Right renal pelvis (tissue), 4 donors: ENCODE measurements at regions not wholly inside any gene's neighbourhood (a gene's known extent, or its start where the extent isn't known, plus 50 kb on each side); places are given as distances from the start of the nearest gene placed in this dataset.

Experiments
- DNase-seq, 4 donors: peaks; one replicate each; pipeline ENCODE4 v3.0.0-alpha.2; 2013; ENCODE audit warnings: low read depth in 4 of 4, low spot score in 3 of 4, missing footprints in 1 of 4

- no peak for DNase-seq
These were observed 425.1 kb downstream of the UTRN start for GRCh38 chr6:144710207-144710606.

GRCh38 chr6:144711661-144712060, 426.5 kb downstream of the UTRN start:
- no peak for DNase-seq

GRCh38 chr6:144712541-144712940, 427.4 kb downstream of the UTRN start:
- DNase-seq = no peak

- DNase-seq = no peak
These were observed 429.0 kb downstream of the UTRN start for GRCh38 chr6:144714021-144714712.

- no peak for DNase-seq
These were observed 430.2 kb downstream of the UTRN start for GRCh38 chr6:144715344-144715743.

GRCh38 chr6:144718431-144718830, 433.3 kb downstream of the UTRN start:
- DNase-seq = no peak

- DNase-seq = no peak
These were observed 436.1 kb downstream of the UTRN start for GRCh38 chr6:144721232-144721631.

GRCh38 chr6:144722154-144722737, 437.1 kb downstream of the UTRN start:
- no peak for DNase-seq

GRCh38 chr6:144722925-144723324, 437.8 kb downstream of the UTRN start:
- DNase-seq = no peak

GRCh38 chr6:144723431-144723830, 438.3 kb downstream of the UTRN start:
- no peak for DNase-seq

- DNase-seq = no peak
These were observed 439.7 kb downstream of the UTRN start for GRCh38 chr6:144724818-144725217.

- peak in 3 of 4 donors; percentile 36 to 68 (median 60) for DNase-seq
These were observed 440.8 kb downstream of the UTRN start for GRCh38 chr6:144725736-144726522.

GRCh38 chr6:144728804-144729203, 443.7 kb downstream of the UTRN start:
- DNase-seq = no peak

GRCh38 chr6:144729502-144729901, 444.4 kb downstream of the UTRN start:
- DNase-seq = no peak

- DNase-seq = no peak
These were observed 445.0 kb downstream of the UTRN start for GRCh38 chr6:144730088-144730645.

- no peak for DNase-seq
These were observed 446.1 kb downstream of the UTRN start for GRCh38 chr6:144731229-144731628.

- no peak for DNase-seq
These were observed 451.6 kb downstream of the UTRN start for GRCh38 chr6:144736763-144737162.

GRCh38 chr6:144737998-144738397, 452.9 kb downstream of the UTRN start:
- DNase-seq = no peak

GRCh38 chr6:144739873-144740272, 454.7 kb downstream of the UTRN start:
- DNase-seq = no peak

GRCh38 chr6:144741659-144742058, 456.5 kb downstream of the UTRN start:
- DNase-seq = no peak

- DNase-seq = no peak
These were observed 457.6 kb downstream of the UTRN start for GRCh38 chr6:144742779-144743178.
